ENCODE measurements at regions not wholly inside any gene's neighbourhood (a gene's known extent, or its start where the extent isn't known, plus 50 kb on each side); places are given as distances from the start of the nearest gene placed in this dataset.

DNA sequence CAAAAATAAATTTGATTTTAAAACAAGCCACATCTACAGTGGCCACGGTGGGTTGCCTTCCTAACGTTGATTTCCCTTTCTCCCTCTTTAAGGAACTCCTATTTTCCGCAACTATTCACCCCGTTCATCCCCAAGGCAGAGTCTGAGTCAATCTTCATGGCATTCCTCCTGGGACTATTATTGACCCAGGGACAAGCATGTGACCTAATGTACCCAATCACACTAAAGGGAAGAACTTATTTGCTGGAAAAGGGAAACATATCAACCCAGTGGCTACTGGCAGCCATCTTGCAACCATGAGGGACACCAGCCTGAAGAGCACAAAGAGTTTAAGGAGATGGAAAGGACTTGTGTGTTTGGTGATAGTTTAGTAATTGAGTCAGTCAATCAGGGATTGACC is 55.4 kb upstream of the ARHGEF3 start (continued):
- TF ChIP-seq MAFK (IDR thresholded peaks at IDR 0.05; ENCODE audit: low read depth, low read length) (no peak), RNF2 (IDR thresholded peaks at IDR 0.05; ENCODE audit: borderline replicate concordance, low read depth, low read length, missing control alignments, poor library complexity, severe bottlenecking) (no peak), BACH1 (IDR thresholded peaks at IDR 0.05; ENCODE audit: low read length) (no peak), TAF7 (optimal IDR thresholded peaks at IDR 0.05; ENCODE audit: borderline replicate concordance, low read depth, low read length) (no peak)
